LNCAP (cell line): ENCODE measurements at regions not wholly inside any gene's neighbourhood (a gene's known extent, or its start where the extent isn't known, plus 50 kb on each side); places are given as distances from the start of the nearest gene placed in this dataset.

ENCODE experiments used
- CTCF ChIP-seq: fragments of 450-650 bp; IDR thresholded peaks from 2 replicates; pipeline ENCODE4 v1.5.1; 2017; ENCODE audit warnings: mild to moderate bottlenecking

- TF ChIP-seq CTCF = no peak
Observed at GRCh38 chr1:78373676-78374075, 117.1 kb upstream of the PTGFR start.

- TF ChIP-seq CTCF = no peak
Observed at GRCh38 chr1:78375996-78376395, 114.8 kb upstream of the PTGFR start.

- TF ChIP-seq CTCF = no peak
Observed at GRCh38 chr1:78377356-78377928, 113.3 kb upstream of the PTGFR start.

GRCh38 chr1:78383923-78384322 is 106.9 kb upstream of the PTGFR start:
- no peak for TF ChIP-seq CTCF

- TF ChIP-seq CTCF = no peak
Observed at GRCh38 chr1:78385744-78386462, 104.9 kb upstream of the PTGFR start.

GRCh38 chr1:78387201-78387600 is 103.6 kb upstream of the PTGFR start:
- no peak for TF ChIP-seq CTCF

- no peak for TF ChIP-seq CTCF
Observed at GRCh38 chr1:78387871-78388270, 102.9 kb upstream of the PTGFR start.
